ENCODE measurements at regions not wholly inside any gene's neighbourhood (a gene's known extent, or its start where the extent isn't known, plus 50 kb on each side); places are given as distances from the start of the nearest gene placed in this dataset.

GRCh38 chr10:124323111-124323725, 95.5 kb downstream of the OAT start:
- intact Hi-C loops (cut with micrococcal nuclease), result no loop called here
- no peaks in the 10 kb centered on the region for H4K20me1 ChIP-seq (ENCODE audit: low read length)
- no peaks in the 10 kb centered on the region for H3F3A ChIP-seq (ENCODE audit: low read length, unreplicated experiment)
- no peaks in the 10 kb centered on the region for H3K9me3 ChIP-seq (ENCODE audit: low read length)
- DNase-seq (no peak), ATAC-seq (no peak)
- H3K4me2 ChIP-seq (ENCODE audit: low read length), result no peak overlapping the region
- no peaks in the 10 kb centered on the region for H3K9me2 ChIP-seq (replicated peaks; ENCODE audit: low read length)
- no peaks in the 10 kb centered on the region for H3K36me3 ChIP-seq (ENCODE audit: low read depth, low read length)
- BruUV-seq (replicated peaks), result no TSS peak
- TF ChIP-seq EZH2phosphoT487 (IDR thresholded peaks at IDR 0.05; ENCODE audit: borderline replicate concordance, low read length) (no peak), EZH2 (IDR thresholded peaks at IDR 0.05; ENCODE audit: low read length, unreplicated experiment) (no peak)
- TF ChIP-seq, protein P1, sequence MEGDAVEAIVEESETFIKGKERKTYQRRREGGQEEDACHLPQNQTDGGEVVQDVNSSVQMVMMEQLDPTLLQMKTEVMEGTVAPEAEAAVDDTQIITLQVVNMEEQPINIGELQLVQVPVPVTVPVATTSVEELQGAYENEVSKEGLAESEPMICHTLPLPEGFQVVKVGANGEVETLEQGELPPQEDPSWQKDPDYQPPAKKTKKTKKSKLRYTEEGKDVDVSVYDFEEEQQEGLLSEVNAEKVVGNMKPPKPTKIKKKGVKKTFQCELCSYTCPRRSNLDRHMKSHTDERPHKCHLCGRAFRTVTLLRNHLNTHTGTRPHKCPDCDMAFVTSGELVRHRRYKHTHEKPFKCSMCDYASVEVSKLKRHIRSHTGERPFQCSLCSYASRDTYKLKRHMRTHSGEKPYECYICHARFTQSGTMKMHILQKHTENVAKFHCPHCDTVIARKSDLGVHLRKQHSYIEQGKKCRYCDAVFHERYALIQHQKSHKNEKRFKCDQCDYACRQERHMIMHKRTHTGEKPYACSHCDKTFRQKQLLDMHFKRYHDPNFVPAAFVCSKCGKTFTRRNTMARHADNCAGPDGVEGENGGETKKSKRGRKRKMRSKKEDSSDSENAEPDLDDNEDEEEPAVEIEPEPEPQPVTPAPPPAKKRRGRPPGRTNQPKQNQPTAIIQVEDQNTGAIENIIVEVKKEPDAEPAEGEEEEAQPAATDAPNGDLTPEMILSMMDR (conservative IDR thresholded peaks at IDR 0.05; ENCODE audit: low read depth, low read length), result no peak
- ChIA-PET POLR2A (ENCODE audit: unreplicated experiment) (no interaction called here), CTCF (no interaction called here)
- H3K4me3 ChIP-seq (ENCODE audit: low read length), result no peak overlapping the region
- no peaks in the 10 kb centered on the region for H3K79me2 ChIP-seq (ENCODE audit: low read length)
- peaks cover 4% of the 10 kb centered on the region; the same call in 1 of the 2 replicates for H3K27me3 ChIP-seq (ENCODE audit: low read length)
- no peak overlapping the region for H3K9ac ChIP-seq (ENCODE audit: low read length)
- H3K4me1 ChIP-seq (ENCODE audit: insufficient read depth, low read length), result no peaks in the 10 kb centered on the region
- no peak overlapping the region for H2AFZ ChIP-seq (ENCODE audit: low read length)
- H3K27ac ChIP-seq (ENCODE audit: low read length), result no peak overlapping the region

GRCh38 chr10:124322191-124322980, 96.3 kb downstream of the OAT start:
- H3K9ac ChIP-seq (ENCODE audit: low read length), result no peak overlapping the region
- H3K9me3 ChIP-seq (ENCODE audit: low read length), result no peaks in the 10 kb centered on the region
- BruUV-seq (replicated peaks), result no TSS peak
- H3F3A ChIP-seq (ENCODE audit: low read length, unreplicated experiment), result no peaks in the 10 kb centered on the region
- CTCF ChIA-PET, result no interaction called here
- no peaks in the 10 kb centered on the region for H3K4me1 ChIP-seq (ENCODE audit: insufficient read depth, low read length)
- no peak for TF ChIP-seq EZH2 (IDR thresholded peaks at IDR 0.05; ENCODE audit: low read length, unreplicated experiment)
- TF ChIP-seq EZH2phosphoT487 (IDR thresholded peaks at IDR 0.05; ENCODE audit: borderline replicate concordance, low read length), result no peak
- TF ChIP-seq, protein P1 (conservative IDR thresholded peaks at IDR 0.05; ENCODE audit: low read depth, low read length), result no peak
- H3K4me2 ChIP-seq (ENCODE audit: low read length), result no peak overlapping the region
- ATAC-seq (no peak), DNase-seq (no peak)
- no peaks in the 10 kb centered on the region for H3K9me2 ChIP-seq (replicated peaks; ENCODE audit: low read length)
- POLR2A ChIA-PET (ENCODE audit: unreplicated experiment), result no interaction called here
- no peaks in the 10 kb centered on the region for H3K27me3 ChIP-seq (ENCODE audit: low read length)
- no peak overlapping the region for H3K4me3 ChIP-seq (ENCODE audit: low read length)
- no peaks in the 10 kb centered on the region for H3K36me3 ChIP-seq (ENCODE audit: low read depth, low read length)
- H3K27ac ChIP-seq (ENCODE audit: low read length), result no peak overlapping the region
- H2AFZ ChIP-seq (ENCODE audit: low read length), result no peak overlapping the region
- H3K79me2 ChIP-seq (ENCODE audit: low read length), result no peaks in the 10 kb centered on the region
- no peaks in the 10 kb centered on the region for H4K20me1 ChIP-seq (ENCODE audit: low read length)
- intact Hi-C loops (cut with micrococcal nuclease), result no loop called here
